Parathyroid adenoma (tissue), 2 donors: ENCODE measurements at regions not wholly inside any gene's neighbourhood (a gene's known extent, or its start where the extent isn't known, plus 50 kb on each side); places are given as distances from the start of the nearest gene placed in this dataset.

Experiments used
- H2AFZ ChIP-seq: fragments of 300-600 bp; sonication (generic); one replicate; pipeline ENCODE4 v1.7.0; 2017; ENCODE audit warnings: antibody characterized with exemption, mild to moderate bottlenecking
- H3K27ac ChIP-seq: fragments of 300-600 bp; sonication (generic); one replicate; pipeline ENCODE4 v1.7.0; 2017
- H3K27me3 ChIP-seq: fragments of 300-600 bp; sonication (generic); one replicate; pipeline ENCODE4 v1.7.0; 2017; ENCODE audit warnings: low read length; ENCODE audit not compliant: control insufficient read depth, insufficient read depth
- H3K36me3 ChIP-seq: fragments of 300-600 bp; sonication (generic); one replicate; pipeline ENCODE4 v1.7.0; 2017; ENCODE audit warnings: low read length; ENCODE audit not compliant: control insufficient read depth, insufficient read depth
- H3K4me1 ChIP-seq: fragments of 300-600 bp; sonication (generic); one replicate; pipeline ENCODE4 v1.7.0; 2017; ENCODE audit warnings: control low read depth
- H3K4me2 ChIP-seq: fragments of 300-600 bp; sonication (generic); one replicate; pipeline ENCODE4 v1.7.0; 2017; ENCODE audit warnings: low read length
- H3K4me3 ChIP-seq: fragments of 300-600 bp; sonication (generic); one replicate; pipeline ENCODE4 v1.7.0; 2017; ENCODE audit warnings: low read depth, low read length
- H3K79me2 ChIP-seq: fragments of 300-600 bp; sonication (generic); one replicate; pipeline ENCODE4 v1.7.0; 2017; ENCODE audit warnings: control low read depth
- H3K9ac ChIP-seq: fragments of 300-600 bp; sonication (generic); one replicate; pipeline ENCODE4 v1.7.0; 2017; ENCODE audit warnings: mild to moderate bottlenecking
- H3K9me3 ChIP-seq: fragments of 300-600 bp; sonication (generic); one replicate; pipeline ENCODE4 v1.7.0; 2017; ENCODE audit warnings: low read length; ENCODE audit not compliant: control insufficient read depth
- CTCF ChIP-seq: fragments of 300-600 bp; sonication (generic); IDR thresholded peaks from one replicate; pipeline ENCODE4 v1.7.0; 2017; ENCODE audit warnings: antibody characterized with exemption, mild to moderate bottlenecking
- donor health status: primary hyperparathyroidism.

GRCh38 chr5:171521219-171521633 is 101.8 kb downstream of the FGF18 start:
- Histone ChIP-seq H3K36me3 (no peaks in the 10 kb centered on the region), H3K27me3 (no peaks in the 10 kb centered on the region), H3K4me3 (no peak overlapping the region), H3K79me2 (no peaks in the 10 kb centered on the region), H3K9ac (no peak overlapping the region), H3K27ac (no peak overlapping the region), H3K9me3 (no peaks in the 10 kb centered on the region), H3K4me1 (no peaks in the 10 kb centered on the region), H3K4me2 (no peak overlapping the region), H2AFZ (no peak overlapping the region)
- TF ChIP-seq CTCF = no peak

- TF ChIP-seq CTCF = no peak
- Histone ChIP-seq H3K27me3 (no peaks in the 10 kb centered on the region), H3K27ac (no peak overlapping the region), H2AFZ (no peak overlapping the region), H3K36me3 (no peaks in the 10 kb centered on the region), H3K4me3 (no peak overlapping the region), H3K79me2 (no peaks in the 10 kb centered on the region), H3K4me1 (no peaks in the 10 kb centered on the region), H3K9me3 (no peaks in the 10 kb centered on the region), H3K9ac (no peak overlapping the region), H3K4me2 (no peak overlapping the region)
These were observed 102.2 kb downstream of the FGF18 start for GRCh38 chr5:171521679-171522078.

GRCh38 chr5:171523781-171524180 is 104.3 kb downstream of the FGF18 start:
- TF ChIP-seq CTCF = no peak
- no peak overlapping the region for H2AFZ ChIP-seq
- H3K27me3 ChIP-seq = no peaks in the 10 kb centered on the region
- no peaks in the 10 kb centered on the region for H3K36me3 ChIP-seq
- no peaks in the 10 kb centered on the region for H3K79me2 ChIP-seq
- H3K4me3 ChIP-seq = no peak overlapping the region
- no peaks in the 10 kb centered on the region for H3K4me1 ChIP-seq
- H3K4me2 ChIP-seq = no peak overlapping the region
- H3K27ac ChIP-seq = no peak overlapping the region
- no peaks in the 10 kb centered on the region for H3K9me3 ChIP-seq
- no peak overlapping the region for H3K9ac ChIP-seq

GRCh38 chr5:171524466-171524865 is 105.0 kb downstream of the FGF18 start:
- H3K79me2 ChIP-seq = no peaks in the 10 kb centered on the region
- no peak for TF ChIP-seq CTCF
- H3K27me3 ChIP-seq = no peaks in the 10 kb centered on the region
- H2AFZ ChIP-seq = no peak overlapping the region
- H3K4me3 ChIP-seq = no peak overlapping the region
- no peaks in the 10 kb centered on the region for H3K36me3 ChIP-seq
- H3K9me3 ChIP-seq = no peaks in the 10 kb centered on the region
- no peaks in the 10 kb centered on the region for H3K4me1 ChIP-seq
- no peak overlapping the region for H3K9ac ChIP-seq
- no peak overlapping the region for H3K4me2 ChIP-seq
- no peak overlapping the region for H3K27ac ChIP-seq

- Histone ChIP-seq H3K27me3 (no peaks in the 10 kb centered on the region), H3K27ac (no peak overlapping the region), H3K4me2 (no peak overlapping the region), H2AFZ (no peak overlapping the region), H3K9me3 (no peaks in the 10 kb centered on the region), H3K4me1 (no peaks in the 10 kb centered on the region), H3K4me3 (no peak overlapping the region), H3K36me3 (no peaks in the 10 kb centered on the region), H3K9ac (no peak overlapping the region), H3K79me2 (no peaks in the 10 kb centered on the region)
- TF ChIP-seq CTCF = no peak
These were observed 105.6 kb downstream of the FGF18 start for GRCh38 chr5:171525085-171525484.
